IMR-90 (cell line): ENCODE measurements at regions not wholly inside any gene's neighbourhood (a gene's known extent, or its start where the extent isn't known, plus 50 kb on each side); places are given as distances from the start of the nearest gene placed in this dataset.

ENCODE experiments used
- ATAC-seq: fragments of 200-7000 bp; cut with Tn5 transposase; 2 replicates; pipeline ENCODE4 v1.9.1; 2020; ENCODE audit warnings: low read depth, mild to moderate bottlenecking, moderate library complexity
- BruUV-seq: library from RNA; stranded (reverse); fragments of 400-500 nt; replicated peaks from 2 replicates; lab custom pipeline; 2021; lab: Mats Ljungman, UMichigan
- CTCF ChIA-PET: fragments of 300-600 bp; formaldehyde crosslinking; extraction: SDS; loops from one replicate; lab custom pipeline; 2021; ENCODE audit warnings: antibody characterized with exemption; lab: Yijun Ruan, JAX
- POLR2A ChIA-PET: fragments of 300-600 bp; sonication (Branson Sonifier 250); formaldehyde crosslinking; loops from one replicate; lab custom pipeline; 2022; ENCODE audit warnings: antibody characterized with exemption; ENCODE audit not compliant: unreplicated experiment; lab: Charles Lee
- DNase-seq: peaks from one replicate; pipeline ENCODE4 v3.0.0; 2013
- H2AFZ ChIP-seq: replicated peaks from 2 replicates; pipeline ENCODE3; 2013; ENCODE audit warnings: low read length, mild to moderate bottlenecking; ENCODE audit not compliant: poor library complexity
- H2AK5ac ChIP-seq: 2 replicates; pipeline ENCODE4 v1.6.1; 2013; ENCODE audit warnings: low read depth, low read length, inconsistent platforms
- H2AK9ac ChIP-seq: replicated peaks from 2 replicates; pipeline ENCODE3; 2013; ENCODE audit warnings: mild to moderate bottlenecking, low read depth, low read length, moderate library complexity; ENCODE audit not compliant: poor library complexity
- H2BK120ac ChIP-seq: 2 replicates; pipeline ENCODE4 v1.6.1; 2013; ENCODE audit warnings: low read depth, low read length, inconsistent platforms
- H2BK15ac ChIP-seq: 3 replicates; pipeline ENCODE4 v1.6.1; 2013; ENCODE audit warnings: low read depth, low read length, inconsistent platforms
- H2BK20ac ChIP-seq: 2 replicates; pipeline ENCODE4 v1.6.1; 2013; ENCODE audit warnings: low read depth, mild to moderate bottlenecking, inconsistent platforms, low read length, moderate library complexity
- H2BK5ac ChIP-seq: 2 replicates; pipeline ENCODE4 v1.6.1; 2013; ENCODE audit warnings: mild to moderate bottlenecking, low read depth, low read length, inconsistent platforms; ENCODE audit not compliant: poor library complexity, severe bottlenecking
- H3K14ac ChIP-seq: replicated peaks from 2 replicates; pipeline ENCODE4 v1.6.1; 2013; ENCODE audit warnings: low read depth, low read length, inconsistent platforms
- H3K18ac ChIP-seq: 2 replicates; pipeline ENCODE4 v1.6.1; 2013; ENCODE audit warnings: low read depth, low read length, control low read depth
- H3K23ac ChIP-seq: 2 replicates; pipeline ENCODE4 v1.6.1; 2013; ENCODE audit warnings: low read depth, low read length, inconsistent platforms
- H3K27ac ChIP-seq: 2 replicates; pipeline ENCODE4 v1.5.1; 2013; ENCODE audit warnings: mild to moderate bottlenecking, control low read depth, low read length; ENCODE audit not compliant: insufficient read depth
- H3K27me3 ChIP-seq: 2 replicates; pipeline ENCODE4 v1.6.1; 2013; ENCODE audit warnings: low read length; ENCODE audit not compliant: control insufficient read depth, insufficient read depth
- H3K36me3 ChIP-seq: 2 replicates; pipeline ENCODE4 v1.6.1; 2013; ENCODE audit warnings: low read length, mixed read lengths; ENCODE audit not compliant: control insufficient read depth, insufficient read depth
- H3K4ac ChIP-seq: 2 replicates; pipeline ENCODE4 v1.6.1; 2013; ENCODE audit warnings: low read depth, low read length, inconsistent platforms
- H3K4me1 ChIP-seq: 2 replicates; pipeline ENCODE4 v1.6.1; 2013; ENCODE audit warnings: low read length, mixed read lengths; ENCODE audit not compliant: control insufficient read depth, insufficient read depth
- H3K4me2 ChIP-seq: 2 replicates; pipeline ENCODE4 v1.6.1; 2013; ENCODE audit warnings: low read depth, mild to moderate bottlenecking, control low read depth, low read length, moderate library complexity
- H3K4me3 ChIP-seq: 2 replicates; pipeline ENCODE4 v1.5.1; 2013; ENCODE audit warnings: low read depth, mild to moderate bottlenecking, control low read depth, low read length, moderate library complexity; ENCODE audit not compliant: insufficient read depth
- H3K56ac ChIP-seq: 2 replicates; pipeline ENCODE4 v1.6.1; 2013; ENCODE audit warnings: low read length, inconsistent platforms; ENCODE audit not compliant: insufficient read depth; ENCODE audit errors: extremely low read depth
- H3K79me1 ChIP-seq, 2 experiments: 2 replicates each; pipeline ENCODE4 v1.6.1; 2013; ENCODE audit warnings: low read length in 2 of 2, inconsistent platforms in 1 of 2, low read depth in 1 of 2
- H3K9ac ChIP-seq: 2 replicates; pipeline ENCODE4 v1.6.1; 2013; ENCODE audit warnings: low read depth, low read length, control low read depth
- H3K9me1 ChIP-seq: 2 replicates; pipeline ENCODE4 v1.6.1; 2013; ENCODE audit warnings: low read length, inconsistent platforms; ENCODE audit not compliant: insufficient read depth
- H3K9me3 ChIP-seq: 2 replicates; pipeline ENCODE4 v1.6.1; 2013; ENCODE audit warnings: low read length; ENCODE audit not compliant: control insufficient read depth, insufficient read depth
- H4K20me1 ChIP-seq: 2 replicates; pipeline ENCODE4 v1.6.1; 2013; ENCODE audit warnings: low read length, inconsistent platforms; ENCODE audit not compliant: insufficient read depth
- H4K5ac ChIP-seq: 2 replicates; pipeline ENCODE4 v1.6.1; 2013; ENCODE audit warnings: mild to moderate bottlenecking, low read depth, low read length, control low read depth
- H4K8ac ChIP-seq, 2 experiments: 2 replicates each; pipeline ENCODE4 v1.6.1; 2013; ENCODE audit warnings: low read depth in 2 of 2, low read length in 2 of 2, control low read depth in 1 of 2, inconsistent platforms in 1 of 2
- H4K91ac ChIP-seq: 2 replicates; pipeline ENCODE4 v1.6.1; 2013; ENCODE audit warnings: low read depth, low read length, inconsistent platforms; ENCODE audit not compliant: insufficient read depth
- BHLHE40 ChIP-seq: fragments of 150-350 bp; IDR thresholded peaks from 2 replicates; pipeline ENCODE4 v1.6.1; 2016; ENCODE audit warnings: mild to moderate bottlenecking, low read depth, low read length
- CEBPB ChIP-seq: IDR thresholded peaks from 2 replicates; pipeline ENCODE4 v1.6.1; 2012; ENCODE audit warnings: low read depth, low read length, improper control_type of control experiment
- CHD1 ChIP-seq: IDR thresholded peaks from 2 replicates; pipeline ENCODE4 v1.6.1; 2012; ENCODE audit warnings: low read depth, low read length, improper control_type of control experiment
- CTCF ChIP-seq: conservative IDR thresholded peaks from 2 replicates; pipeline ENCODE4 v1.5.1; 2012; ENCODE audit warnings: mild to moderate bottlenecking, low read depth, low read length, improper control_type of control experiment
- FOS ChIP-seq: fragments of 150-350 bp; IDR thresholded peaks from 2 replicates; pipeline ENCODE4 v1.6.1; 2016; ENCODE audit warnings: low read depth, low read length
- MAZ ChIP-seq: IDR thresholded peaks from 2 replicates; pipeline ENCODE4 v1.6.1; 2012; ENCODE audit warnings: low read depth, mild to moderate bottlenecking, low read length, improper control_type of control experiment, moderate library complexity, borderline replicate concordance
- MXI1 ChIP-seq: IDR thresholded peaks from 2 replicates; pipeline ENCODE4 v1.6.1; 2012; ENCODE audit warnings: low read depth, mild to moderate bottlenecking, low read length, moderate library complexity, borderline replicate concordance
- RAD21 ChIP-seq: IDR thresholded peaks from 2 replicates; pipeline ENCODE4 v1.6.1; 2012; ENCODE audit warnings: low read length, improper control_type of control experiment
- WGBS, 2 experiments: methylation state at CpG; one replicate each; pipeline versions ENCODE4 v1.1.5 to v1.1.7; 2013; ENCODE audit warnings: missing lambda C conversion rate in 2 of 2; ENCODE audit not compliant: insufficient read length in 1 of 2; ENCODE audit errors: extremely low coverage in 2 of 2; 5-methylcytosine and 5-hydroxymethylcytosine counted together
- dilution Hi-C: fragments of 300-500 bp; cut with HindIII; formaldehyde crosslinking; loops from one replicate; pipeline ENCODE4 v1.14.3; 2018; ENCODE audit warnings: low sequenced_read_pairs; ENCODE audit not compliant: unreplicated experiment
- in situ Hi-C: fragments of 300-500 bp; cut with MboI; formaldehyde crosslinking; loops from 3 replicates; pipeline ENCODE4 v1.14.3; 2019; ENCODE audit warnings: low sequenced_read_pairs, inconsistent platforms, mixed read lengths
- intact Hi-C: fragments of 100-400 bp; cut with micrococcal nuclease; formaldehyde crosslinking; loops from 2 replicates; pipeline ENCODE4 v1.10.0; 2022

DNA sequence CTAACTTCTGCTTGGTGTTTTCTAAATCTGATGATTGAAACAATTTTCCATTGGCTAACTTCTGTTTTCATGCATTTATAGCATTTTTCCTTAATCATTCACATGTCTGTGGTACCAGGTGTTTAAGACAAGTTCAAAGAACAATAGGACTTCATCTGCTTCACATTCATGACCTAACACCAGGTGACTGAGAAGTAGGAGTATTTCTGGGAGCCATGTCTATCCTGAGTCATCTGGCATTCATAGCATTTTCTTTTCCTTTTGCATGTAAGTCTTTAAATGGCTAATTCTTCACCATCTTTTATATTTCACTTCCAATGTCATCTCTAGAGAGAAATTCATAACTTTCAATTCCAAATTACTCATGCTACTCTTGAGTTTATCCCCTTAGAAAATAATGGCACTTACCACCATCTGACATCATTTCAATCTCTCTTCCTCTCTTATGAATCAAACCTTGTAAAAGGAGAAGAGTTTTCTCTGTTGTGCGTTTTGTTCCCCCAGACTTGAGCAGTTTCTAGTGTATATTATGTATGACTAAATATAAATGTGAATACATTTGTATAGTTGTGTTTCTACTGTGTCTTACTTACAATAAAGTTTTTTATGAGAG, 1196.1 kb upstream of the CDH9 start:
- Histone ChIP-seq H3K23ac (no peak overlapping the region), H2BK20ac (no peak overlapping the region), H3K56ac (no peak overlapping the region), H3K9ac (no peak overlapping the region), H2BK15ac (no peak overlapping the region), H4K5ac (no peak overlapping the region), H3K9me3 (no peaks in the 10 kb centered on the region), H3K18ac (no peak overlapping the region), H3K9me1 (no peaks in the 10 kb centered on the region), H4K91ac (no peak overlapping the region), H4K20me1 (no peaks in the 10 kb centered on the region), H3K79me1 (no peaks in the 10 kb centered on the region), H2BK5ac (no peak overlapping the region), H2AFZ (no peak overlapping the region), H3K27ac (no peak overlapping the region), H2AK5ac (no peak overlapping the region), H3K4me3 (no peak overlapping the region), H3K4ac (no peak overlapping the region), H3K27me3 (no peaks in the 10 kb centered on the region), H3K4me2 (no peak overlapping the region), H3K14ac (no peak overlapping the region), H2BK120ac (no peak overlapping the region), H2AK9ac (no peak overlapping the region), H3K36me3 (no peaks in the 10 kb centered on the region), H3K4me1 (no peaks in the 10 kb centered on the region), H4K8ac (no peak overlapping the region)
- in situ Hi-C loops, result no loop called here
- ChIA-PET CTCF (no interaction called here), POLR2A (no interaction called here)
- dilution Hi-C loops, result no loop called here
- TF ChIP-seq MXI1 (no peak), FOS (no peak), MAZ (no peak), CHD1 (no peak), RAD21 (no peak), CTCF (no peak), BHLHE40 (no peak), CEBPB (no peak)
- no TSS peak for BruUV-seq
- ATAC-seq, result no peak
- no CpG with 5 or more reads among the region's 1 CpG for WGBS, 2 experiments
- no peak for DNase-seq
- intact Hi-C loops, result no loop called here
